ENCODE measurements at regions not wholly inside any gene's neighbourhood (a gene's known extent, or its start where the extent isn't known, plus 50 kb on each side); places are given as distances from the start of the nearest gene placed in this dataset.

DNA sequence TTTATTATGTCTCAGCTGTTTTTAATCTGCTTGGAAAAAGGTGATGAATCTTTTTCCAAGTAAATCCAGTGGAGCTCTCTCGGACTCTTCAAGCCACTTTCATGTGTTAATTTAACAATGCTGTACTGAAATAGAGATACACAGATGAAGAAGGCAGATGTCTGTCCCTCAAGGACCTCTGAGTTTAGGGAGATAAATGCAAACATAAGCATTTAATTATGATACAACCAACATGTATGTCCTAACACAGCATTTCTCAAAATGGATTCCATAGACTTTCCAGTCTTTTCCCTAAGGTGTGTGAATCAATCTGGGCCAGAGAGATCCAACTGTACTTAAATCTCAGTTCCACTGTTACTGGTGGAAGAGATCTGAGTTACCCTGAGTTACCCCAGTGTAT lies 262.4 kb downstream of the RND3 start:
- Histone ChIP-seq H3K9ac (ENCODE audit: low read length) (no peak overlapping the region), H3K27me3 (ENCODE audit: insufficient read depth, low read length) (no peaks in the 10 kb centered on the region), H3F3A (ENCODE audit: insufficient read depth, low read length) (no peaks in the 10 kb centered on the region), H2AFZ (ENCODE audit: low read length) (no peak overlapping the region), H4K20me1 (ENCODE audit: insufficient read depth, low read length) (no peaks in the 10 kb centered on the region), H3K4me3 (ENCODE audit: low read depth, low read length, poor library complexity, severe bottlenecking) (no peak overlapping the region), H3K36me3 (ENCODE audit: insufficient read depth, low read length) (no peaks in the 10 kb centered on the region), H3K4me1 (ENCODE audit: insufficient read depth, low read length, severe bottlenecking) (no peaks in the 10 kb centered on the region), H3K9me2 (ENCODE audit: low read depth, low read length) (no peaks in the 10 kb centered on the region), H3K4me2 (ENCODE audit: low read length) (no peak overlapping the region), H3K79me2 (ENCODE audit: insufficient read depth, low read length) (no peaks in the 10 kb centered on the region), H3K9me3 (ENCODE audit: low read length) (no peaks in the 10 kb centered on the region), H3K27ac (ENCODE audit: low read depth, low read length, poor library complexity, severe bottlenecking) (no peak overlapping the region)
- TF ChIP-seq CTCF (IDR thresholded peaks at IDR 0.05; ENCODE audit: low read length) (no peak), EZH2 (IDR thresholded peaks at IDR 0.05; ENCODE audit: borderline replicate concordance, low read length) (no peak)

GRCh38 chr2:150224321-150224720 lies 263.1 kb downstream of the RND3 start:
- no peaks in the 10 kb centered on the region for H3K36me3 ChIP-seq (ENCODE audit: insufficient read depth, low read length)
- H3K27ac ChIP-seq (ENCODE audit: low read depth, low read length, poor library complexity, severe bottlenecking): no peak overlapping the region
- no peaks in the 10 kb centered on the region for H3K27me3 ChIP-seq (ENCODE audit: insufficient read depth, low read length)
- no peaks in the 10 kb centered on the region for H3F3A ChIP-seq (ENCODE audit: insufficient read depth, low read length)
- no peak overlapping the region for H3K4me3 ChIP-seq (ENCODE audit: low read depth, low read length, poor library complexity, severe bottlenecking)
- no peaks in the 10 kb centered on the region for H3K9me3 ChIP-seq (ENCODE audit: low read length)
- H3K79me2 ChIP-seq (ENCODE audit: insufficient read depth, low read length): no peaks in the 10 kb centered on the region
- no peak overlapping the region for H3K9ac ChIP-seq (ENCODE audit: low read length)
- H3K9me2 ChIP-seq (ENCODE audit: low read depth, low read length): no peaks in the 10 kb centered on the region
- H3K4me2 ChIP-seq (ENCODE audit: low read length): no peak overlapping the region
- H4K20me1 ChIP-seq (ENCODE audit: insufficient read depth, low read length): no peaks in the 10 kb centered on the region
- no peaks in the 10 kb centered on the region for H3K4me1 ChIP-seq (ENCODE audit: insufficient read depth, low read length, severe bottlenecking)
- TF ChIP-seq EZH2 (IDR thresholded peaks at IDR 0.05; ENCODE audit: borderline replicate concordance, low read length) (no peak), CTCF (IDR thresholded peaks at IDR 0.05; ENCODE audit: low read length) (no peak)
- no peak overlapping the region for H2AFZ ChIP-seq (ENCODE audit: low read length)

- Histone ChIP-seq H3K27ac (ENCODE audit: low read depth, low read length, poor library complexity, severe bottlenecking) (no peak overlapping the region), H3K9me3 (ENCODE audit: low read length) (no peaks in the 10 kb centered on the region), H3K9ac (ENCODE audit: low read length) (no peak overlapping the region), H3K79me2 (ENCODE audit: insufficient read depth, low read length) (no peaks in the 10 kb centered on the region), H3K4me2 (ENCODE audit: low read length) (no peak overlapping the region), H3K4me3 (ENCODE audit: low read depth, low read length, poor library complexity, severe bottlenecking) (no peak overlapping the region), H3K4me1 (ENCODE audit: insufficient read depth, low read length, severe bottlenecking) (no peaks in the 10 kb centered on the region), H3K36me3 (ENCODE audit: insufficient read depth, low read length) (no peaks in the 10 kb centered on the region), H3F3A (ENCODE audit: insufficient read depth, low read length) (no peaks in the 10 kb centered on the region), H2AFZ (ENCODE audit: low read length) (no peak overlapping the region), H3K9me2 (ENCODE audit: low read depth, low read length) (no peaks in the 10 kb centered on the region), H4K20me1 (ENCODE audit: insufficient read depth, low read length) (no peaks in the 10 kb centered on the region), H3K27me3 (ENCODE audit: insufficient read depth, low read length) (no peaks in the 10 kb centered on the region)
- no peak for TF ChIP-seq EZH2 (IDR thresholded peaks at IDR 0.05; ENCODE audit: borderline replicate concordance, low read length)
- no peak for TF ChIP-seq CTCF (IDR thresholded peaks at IDR 0.05; ENCODE audit: low read length)
Observed at GRCh38 chr2:150222942-150223341, 264.5 kb downstream of the RND3 start.
